ENCODE measurements at regions not wholly inside any gene's neighbourhood (a gene's known extent, or its start where the extent isn't known, plus 50 kb on each side); places are given as distances from the start of the nearest gene placed in this dataset.

- H3K4me3 Mint-ChIP-seq: no peak overlapping the region
- H3K27me3 Mint-ChIP-seq (ENCODE audit: low read depth): peaks cover 24% of the 10 kb centered on the region
- no peaks in the 10 kb centered on the region for H3K4me1 Mint-ChIP-seq (ENCODE audit: low read depth)
- H3K36me3 Mint-ChIP-seq (ENCODE audit: insufficient read depth): no peaks in the 10 kb centered on the region
- no peaks in the 10 kb centered on the region for H3K9me3 Mint-ChIP-seq
- ATAC-seq (no peak), DNase-seq (no peak)
Observed at GRCh38 chr1:90162216-90162615, 167.3 kb downstream of the ZNF326 start.

GRCh38 chr1:90161625-90162024, 166.7 kb downstream of the ZNF326 start:
- Mint-ChIP-seq H3K4me3 (no peak overlapping the region), H3K36me3 (ENCODE audit: insufficient read depth) (no peaks in the 10 kb centered on the region), H3K27me3 (ENCODE audit: low read depth) (peaks cover 23% of the 10 kb centered on the region), H3K9me3 (no peaks in the 10 kb centered on the region), H3K4me1 (ENCODE audit: low read depth) (no peaks in the 10 kb centered on the region)
- no peak for ATAC-seq
- no peak for DNase-seq

- peaks cover 16% of the 10 kb centered on the region for H3K27me3 Mint-ChIP-seq (ENCODE audit: low read depth)
- H3K9me3 Mint-ChIP-seq: peaks cover 3% of the 10 kb centered on the region
- H3K4me3 Mint-ChIP-seq: no peak overlapping the region
- H3K4me1 Mint-ChIP-seq (ENCODE audit: low read depth): no peaks in the 10 kb centered on the region
- no peaks in the 10 kb centered on the region for H3K36me3 Mint-ChIP-seq (ENCODE audit: insufficient read depth)
- ATAC-seq: no peak
- no peak for DNase-seq
Observed at GRCh38 chr1:90155721-90156487, 161.0 kb downstream of the ZNF326 start.

GRCh38 chr1:90154711-90155110, 159.8 kb downstream of the ZNF326 start:
- no peak for DNase-seq
- ATAC-seq: no peak
- Mint-ChIP-seq H3K9me3 (peaks cover 3% of the 10 kb centered on the region), H3K27me3 (ENCODE audit: low read depth) (peaks cover 8% of the 10 kb centered on the region), H3K4me1 (ENCODE audit: low read depth) (no peaks in the 10 kb centered on the region), H3K4me3 (no peak overlapping the region), H3K36me3 (ENCODE audit: insufficient read depth) (no peaks in the 10 kb centered on the region)

GRCh38 chr1:90149101-90149500, 154.2 kb downstream of the ZNF326 start:
- no peak for DNase-seq
- peaks cover 3% of the 10 kb centered on the region for H3K9me3 Mint-ChIP-seq
- no peak for ATAC-seq
- H3K4me3 Mint-ChIP-seq: no peak overlapping the region
- H3K4me1 Mint-ChIP-seq (ENCODE audit: low read depth): no peaks in the 10 kb centered on the region
- H3K27me3 Mint-ChIP-seq (ENCODE audit: low read depth): peaks cover 3% of the 10 kb centered on the region
- H3K36me3 Mint-ChIP-seq (ENCODE audit: insufficient read depth): no peaks in the 10 kb centered on the region

- DNase-seq (no peak), ATAC-seq (no peak)
- Mint-ChIP-seq H3K27me3 (ENCODE audit: low read depth) (peaks cover 3% of the 10 kb centered on the region), H3K36me3 (ENCODE audit: insufficient read depth) (no peaks in the 10 kb centered on the region), H3K4me1 (ENCODE audit: low read depth) (no peaks in the 10 kb centered on the region), H3K4me3 (no peak overlapping the region), H3K9me3 (peaks cover under 1% of the 10 kb centered on the region)
Observed at GRCh38 chr1:90147093-90147492, 152.2 kb downstream of the ZNF326 start.

GRCh38 chr1:90144820-90145219, 149.9 kb downstream of the ZNF326 start:
- DNase-seq (no peak), ATAC-seq (no peak)
- H3K27me3 Mint-ChIP-seq (ENCODE audit: low read depth): peaks cover 10% of the 10 kb centered on the region
- H3K4me1 Mint-ChIP-seq (ENCODE audit: low read depth): no peaks in the 10 kb centered on the region
- no peak overlapping the region for H3K4me3 Mint-ChIP-seq
- H3K36me3 Mint-ChIP-seq (ENCODE audit: insufficient read depth): no peaks in the 10 kb centered on the region
- H3K9me3 Mint-ChIP-seq: peaks cover 11% of the 10 kb centered on the region

- DNase-seq: no peak
- Mint-ChIP-seq H3K27me3 (ENCODE audit: low read depth) (peaks cover 13% of the 10 kb centered on the region), H3K4me1 (ENCODE audit: low read depth) (no peaks in the 10 kb centered on the region)
Observed at GRCh38 chr1:90143591-90143990, 148.7 kb downstream of the ZNF326 start.

GRCh38 chr1:90142697-90143096, 147.8 kb downstream of the ZNF326 start:
- H3K9me3 Mint-ChIP-seq: peaks cover 11% of the 10 kb centered on the region
- DNase-seq (no peak), ATAC-seq (no peak)
- peaks cover 11% of the 10 kb centered on the region for H3K27me3 Mint-ChIP-seq (ENCODE audit: low read depth)
- H3K4me3 Mint-ChIP-seq: no peak overlapping the region
- no peaks in the 10 kb centered on the region for H3K36me3 Mint-ChIP-seq (ENCODE audit: insufficient read depth)
- H3K4me1 Mint-ChIP-seq (ENCODE audit: low read depth): no peaks in the 10 kb centered on the region

More at GRCh38 chr1:90143591-90143990, 148.7 kb downstream of the ZNF326 start:
- no peak overlapping the region for H3K4me3 Mint-ChIP-seq
- no peaks in the 10 kb centered on the region for H3K36me3 Mint-ChIP-seq (ENCODE audit: insufficient read depth)
- H3K9me3 Mint-ChIP-seq: peaks cover 11% of the 10 kb centered on the region
- ATAC-seq: no peak

GRCh38 chr1:90139837-90140236, 144.9 kb downstream of the ZNF326 start:
- Mint-ChIP-seq H3K36me3 (ENCODE audit: insufficient read depth) (no peaks in the 10 kb centered on the region), H3K4me1 (ENCODE audit: low read depth) (no peaks in the 10 kb centered on the region), H3K9me3 (peaks cover 15% of the 10 kb centered on the region), H3K27me3 (ENCODE audit: low read depth) (peaks cover 13% of the 10 kb centered on the region), H3K4me3 (no peak overlapping the region)
- ATAC-seq (no peak), DNase-seq (no peak)

GRCh38 chr1:90135286-90135685, 140.4 kb downstream of the ZNF326 start:
- no peak overlapping the region for H3K4me3 Mint-ChIP-seq
- DNase-seq (no peak), ATAC-seq (no peak)
- H3K9me3 Mint-ChIP-seq: peaks cover 7% of the 10 kb centered on the region
- H3K36me3 Mint-ChIP-seq (ENCODE audit: insufficient read depth): no peaks in the 10 kb centered on the region
- H3K27me3 Mint-ChIP-seq (ENCODE audit: low read depth): peaks cover 12% of the 10 kb centered on the region
- no peaks in the 10 kb centered on the region for H3K4me1 Mint-ChIP-seq (ENCODE audit: low read depth)

GRCh38 chr1:90134175-90134955, 139.5 kb downstream of the ZNF326 start:
- DNase-seq (no peak), ATAC-seq (no peak)
- Mint-ChIP-seq H3K4me3 (no peak overlapping the region), H3K36me3 (ENCODE audit: insufficient read depth) (no peaks in the 10 kb centered on the region), H3K4me1 (ENCODE audit: low read depth) (no peaks in the 10 kb centered on the region), H3K9me3 (peaks cover 4% of the 10 kb centered on the region), H3K27me3 (ENCODE audit: low read depth) (peaks cover 10% of the 10 kb centered on the region)

GRCh38 chr1:90133133-90133532, 138.2 kb downstream of the ZNF326 start:
- DNase-seq: no peak
- Mint-ChIP-seq H3K9me3 (peaks cover 4% of the 10 kb centered on the region), H3K27me3 (ENCODE audit: low read depth) (peaks cover 15% of the 10 kb centered on the region), H3K4me3 (no peak overlapping the region), H3K4me1 (ENCODE audit: low read depth) (no peaks in the 10 kb centered on the region), H3K36me3 (ENCODE audit: insufficient read depth) (no peaks in the 10 kb centered on the region)
- ATAC-seq: no peak

- ATAC-seq (no peak), DNase-seq (no peak)
- Mint-ChIP-seq H3K36me3 (ENCODE audit: insufficient read depth) (no peaks in the 10 kb centered on the region), H3K4me1 (ENCODE audit: low read depth) (no peaks in the 10 kb centered on the region), H3K4me3 (no peak overlapping the region), H3K27me3 (ENCODE audit: low read depth) (peaks cover 13% of the 10 kb centered on the region), H3K9me3 (peaks cover 2% of the 10 kb centered on the region)
Observed at GRCh38 chr1:90132306-90132705, 137.4 kb downstream of the ZNF326 start.

Data from activated T-cell treated with anti-CD3 and anti-CD28 coated beads, Interleukin-2, amount 50 U/mL, for 4 hours (primary cell).